ENCODE measurements at regions not wholly inside any gene's neighbourhood (a gene's known extent, or its start where the extent isn't known, plus 50 kb on each side); places are given as distances from the start of the nearest gene placed in this dataset.
"Not testable (repeated sequence)": the region's sequence is repeated elsewhere in the genome, so short reads cannot be mapped to it uniquely, and the experiment has no call there.

DNA sequence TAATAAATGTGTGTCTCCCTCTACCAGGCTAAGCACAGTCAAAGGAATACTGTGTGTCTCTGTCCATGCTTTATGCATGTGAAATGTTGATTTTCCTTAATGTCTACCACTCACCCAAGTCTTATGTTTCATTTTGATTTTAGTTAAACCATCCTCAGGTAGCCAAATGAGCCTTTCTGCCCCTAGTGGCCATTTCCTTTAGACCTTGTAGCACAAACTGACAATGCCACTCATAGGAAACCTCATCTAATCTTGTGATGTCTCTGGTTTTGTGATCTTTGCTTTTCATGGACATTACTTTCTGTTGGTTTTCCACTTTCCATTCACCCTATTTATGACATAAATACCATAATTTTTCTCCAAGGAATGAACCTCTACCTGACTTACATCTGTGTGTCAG lies 820.8 kb downstream of the MAT2B start:
- CTCF ChIA-PET (ENCODE audit: low intra/inter-chr PET ratio, low total read pairs): no interaction called here

GRCh38 chr5:164327166-164327565 lies 821.7 kb downstream of the MAT2B start:
- H2AFZ ChIP-seq (ENCODE audit: low read length); H3K27ac ChIP-seq (ENCODE audit: extremely low read length, insufficient read depth, low read length); H4K20me1 ChIP-seq (ENCODE audit: insufficient read depth, low read length); H3K79me2 ChIP-seq (ENCODE audit: insufficient read depth, low read length); H3K4me3 ChIP-seq (replicated peaks in 1 of 3; ENCODE audit: insufficient read depth in 1 of 3, low read depth in 2 of 3, low read length in 3 of 3); in situ Hi-C loops (cut with HindIII; ENCODE audit: extremely low pct_ligation_motif_present, low pct_unique_long_range_greater_than_20kb); H3K36me3 ChIP-seq (replicated peaks in 1 of 2; ENCODE audit: control insufficient read depth in 1 of 2, insufficient read depth in 2 of 2, low read length in 2 of 2); intact Hi-C loops (cut with micrococcal nuclease; ENCODE audit: unreplicated experiment); BruUV-seq (replicated peaks); H3K4me1 ChIP-seq (ENCODE audit: insufficient read depth, low read length); ATAC-seq; H3K27me3 ChIP-seq (ENCODE audit: control insufficient read depth in 1 of 2, insufficient read depth in 2 of 2, low read length in 2 of 2); DNase-seq (ENCODE audit: low spot score); CTCF ChIA-PET (ENCODE audit: low intra/inter-chr PET ratio, low total read pairs); POLR2A ChIA-PET; H3K9ac ChIP-seq (ENCODE audit: insufficient read depth, low read depth, low read length); H3K4me2 ChIP-seq (ENCODE audit: low read depth, low read length); FAIRE-seq: not testable (repeated sequence)
- WGBS (ENCODE audit: low lambda C conversion rate): 14% methylated on average over 5 of the region's 5 CpGs
- peaks cover 42% of the 10 kb centered on the region for H3K9me3 ChIP-seq (ENCODE audit: low read length)

More for the DNA sequence above, 820.8 kb downstream of the MAT2B start:
- intact Hi-C loops (cut with micrococcal nuclease; ENCODE audit: unreplicated experiment): no loop called here
- no peak overlapping the region for H3K4me3 ChIP-seq (replicated peaks in 1 of 3; ENCODE audit: insufficient read depth in 1 of 3, low read depth in 2 of 3, low read length in 3 of 3)
- ATAC-seq (no peak), FAIRE-seq (no peak), DNase-seq (ENCODE audit: low spot score) (no peak)
- H3K36me3 ChIP-seq (replicated peaks in 1 of 2; ENCODE audit: control insufficient read depth in 1 of 2, insufficient read depth in 2 of 2, low read length in 2 of 2): no peaks in the 10 kb centered on the region
- no peak overlapping the region for H3K9ac ChIP-seq (ENCODE audit: insufficient read depth, low read depth, low read length)
- H3K27ac ChIP-seq (ENCODE audit: extremely low read length, insufficient read depth, low read length): no peak overlapping the region
- H2AFZ ChIP-seq (ENCODE audit: low read length): no peak overlapping the region
- no peaks in the 10 kb centered on the region for H3K79me2 ChIP-seq (ENCODE audit: insufficient read depth, low read length)
- POLR2A ChIA-PET: no interaction called here
- H3K4me2 ChIP-seq (ENCODE audit: low read depth, low read length): no peak overlapping the region
- TF ChIP-seq RAD21 (CRISPR knock-in tag; IDR thresholded peaks at IDR 0.05): no peak
- no peak for TF ChIP-seq ZNF124 (CRISPR knock-in tag; IDR thresholded peaks at IDR 0.05)
- BruUV-seq (replicated peaks): no TSS peak
- peaks cover 46% of the 10 kb centered on the region for H3K9me3 ChIP-seq (ENCODE audit: low read length)
- H3K27me3 ChIP-seq (ENCODE audit: control insufficient read depth in 1 of 2, insufficient read depth in 2 of 2, low read length in 2 of 2): no peaks in the 10 kb centered on the region
- H3K4me1 ChIP-seq (ENCODE audit: insufficient read depth, low read length): no peaks in the 10 kb centered on the region
- H4K20me1 ChIP-seq (ENCODE audit: insufficient read depth, low read length): no peaks in the 10 kb centered on the region
- in situ Hi-C loops (cut with HindIII; ENCODE audit: extremely low pct_ligation_motif_present, low pct_unique_long_range_greater_than_20kb): no loop called here
